Endothelial cell of umbilical vein (primary cell): ENCODE measurements at regions not wholly inside any gene's neighbourhood (a gene's known extent, or its start where the extent isn't known, plus 50 kb on each side); places are given as distances from the start of the nearest gene placed in this dataset.

Experiments used
- CTCF ChIP-seq, 2 donors: IDR thresholded peaks; 1 replicate in 1 of 2; 2 replicates in 1 of 2; pipeline ENCODE4 v1.5.1; 2011; ENCODE audit warnings: low read length in 2 of 2, mild to moderate bottlenecking in 2 of 2, moderate library complexity in 2 of 2, control low read depth in 1 of 2, inconsistent platforms in 1 of 2, low read depth in 1 of 2; ENCODE audit not compliant: insufficient read depth in 1 of 2; ENCODE audit errors: extremely low read depth in 1 of 2
- GATA2 ChIP-seq: IDR thresholded peaks from 2 replicates; pipeline ENCODE4 v1.7.0; 2011; ENCODE audit warnings: low read depth, mild to moderate bottlenecking, moderate library complexity, mixed read lengths, low read length; ENCODE audit not compliant: insufficient read length, insufficient read depth
- POLR2A ChIP-seq: IDR thresholded peaks from 2 replicates; pipeline ENCODE4 v1.6.1; 2012; ENCODE audit warnings: low read depth, mild to moderate bottlenecking, control low read depth, low read length
- POLR2AphosphoS5 ChIP-seq: IDR thresholded peaks from 2 replicates; pipeline ENCODE4 v1.6.1; 2012; ENCODE audit warnings: low read depth, mild to moderate bottlenecking, control low read depth, low read length, moderate library complexity; ENCODE audit not compliant: insufficient read depth

DNA sequence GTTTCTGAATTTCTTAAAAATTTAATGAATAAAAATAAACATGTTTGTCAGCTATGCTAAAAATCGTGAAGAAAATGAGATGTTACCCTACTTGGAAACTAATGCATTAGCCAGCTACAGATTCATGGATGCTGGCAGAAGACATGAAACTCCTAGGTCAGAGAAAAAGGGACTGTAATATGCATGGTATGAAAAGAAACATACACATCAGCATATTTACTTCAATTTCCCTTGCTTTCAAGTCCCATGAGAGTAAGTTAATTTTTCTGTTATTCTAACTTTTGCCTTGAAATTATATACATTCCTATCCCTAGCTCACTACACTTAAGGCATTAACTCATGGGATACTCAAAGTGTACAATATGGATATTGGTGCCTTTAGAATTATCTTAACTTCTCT is 2041.4 kb upstream of the LRRTM1 start:
- no peak for TF ChIP-seq CTCF (IDR thresholded peaks at IDR 0.05; ENCODE audit: extremely low read depth in 1 of 2, insufficient read depth in 1 of 2, low read depth in 1 of 2, low read length in 2 of 2)
- TF ChIP-seq POLR2AphosphoS5: no peak
- TF ChIP-seq POLR2A: no peak
- no peak for TF ChIP-seq GATA2
